ENCODE measurements at regions not wholly inside any gene's neighbourhood (a gene's known extent, or its start where the extent isn't known, plus 50 kb on each side); places are given as distances from the start of the nearest gene placed in this dataset.

GRCh38 chr2:146807568-146808168 lies 1037.2 kb upstream of the ACVR2A start:
- BruUV-seq (replicated peaks): no TSS peak
- TF ChIP-seq EZH2 (IDR thresholded peaks at IDR 0.05; ENCODE audit: low read depth): no peak
- TF ChIP-seq, protein P1, sequence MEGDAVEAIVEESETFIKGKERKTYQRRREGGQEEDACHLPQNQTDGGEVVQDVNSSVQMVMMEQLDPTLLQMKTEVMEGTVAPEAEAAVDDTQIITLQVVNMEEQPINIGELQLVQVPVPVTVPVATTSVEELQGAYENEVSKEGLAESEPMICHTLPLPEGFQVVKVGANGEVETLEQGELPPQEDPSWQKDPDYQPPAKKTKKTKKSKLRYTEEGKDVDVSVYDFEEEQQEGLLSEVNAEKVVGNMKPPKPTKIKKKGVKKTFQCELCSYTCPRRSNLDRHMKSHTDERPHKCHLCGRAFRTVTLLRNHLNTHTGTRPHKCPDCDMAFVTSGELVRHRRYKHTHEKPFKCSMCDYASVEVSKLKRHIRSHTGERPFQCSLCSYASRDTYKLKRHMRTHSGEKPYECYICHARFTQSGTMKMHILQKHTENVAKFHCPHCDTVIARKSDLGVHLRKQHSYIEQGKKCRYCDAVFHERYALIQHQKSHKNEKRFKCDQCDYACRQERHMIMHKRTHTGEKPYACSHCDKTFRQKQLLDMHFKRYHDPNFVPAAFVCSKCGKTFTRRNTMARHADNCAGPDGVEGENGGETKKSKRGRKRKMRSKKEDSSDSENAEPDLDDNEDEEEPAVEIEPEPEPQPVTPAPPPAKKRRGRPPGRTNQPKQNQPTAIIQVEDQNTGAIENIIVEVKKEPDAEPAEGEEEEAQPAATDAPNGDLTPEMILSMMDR (conservative IDR thresholded peaks at IDR 0.05): no peak
- Histone ChIP-seq H3K36me3 (ENCODE audit: low read depth) (no peaks in the 10 kb centered on the region), H3F3A (ENCODE audit: insufficient read depth, low read depth) (no peaks in the 10 kb centered on the region), H3K4me3 (no peak overlapping the region), H2AFZ (no peak overlapping the region), H3K27ac (no peak overlapping the region), H4K20me1 (ENCODE audit: insufficient read depth) (no peaks in the 10 kb centered on the region), H3K4me2 (no peak overlapping the region), H3K9me3 (ENCODE audit: insufficient read depth, low read depth) (no peaks in the 10 kb centered on the region), H3K4me1 (replicated peaks; ENCODE audit: insufficient read depth) (no peaks in the 10 kb centered on the region), H3K27me3 (ENCODE audit: insufficient read depth, low read depth) (no peaks in the 10 kb centered on the region), H3K9me2 (ENCODE audit: insufficient read depth) (no peaks in the 10 kb centered on the region), H3K79me2 (ENCODE audit: low read depth) (no peaks in the 10 kb centered on the region)
- intact Hi-C loops (cut with micrococcal nuclease; ENCODE audit: unreplicated experiment): no loop called here
- POLR2A ChIA-PET (ENCODE audit: unreplicated experiment): no interaction called here
- no peak for DNase-seq
- CTCF ChIA-PET: no interaction called here

DNA sequence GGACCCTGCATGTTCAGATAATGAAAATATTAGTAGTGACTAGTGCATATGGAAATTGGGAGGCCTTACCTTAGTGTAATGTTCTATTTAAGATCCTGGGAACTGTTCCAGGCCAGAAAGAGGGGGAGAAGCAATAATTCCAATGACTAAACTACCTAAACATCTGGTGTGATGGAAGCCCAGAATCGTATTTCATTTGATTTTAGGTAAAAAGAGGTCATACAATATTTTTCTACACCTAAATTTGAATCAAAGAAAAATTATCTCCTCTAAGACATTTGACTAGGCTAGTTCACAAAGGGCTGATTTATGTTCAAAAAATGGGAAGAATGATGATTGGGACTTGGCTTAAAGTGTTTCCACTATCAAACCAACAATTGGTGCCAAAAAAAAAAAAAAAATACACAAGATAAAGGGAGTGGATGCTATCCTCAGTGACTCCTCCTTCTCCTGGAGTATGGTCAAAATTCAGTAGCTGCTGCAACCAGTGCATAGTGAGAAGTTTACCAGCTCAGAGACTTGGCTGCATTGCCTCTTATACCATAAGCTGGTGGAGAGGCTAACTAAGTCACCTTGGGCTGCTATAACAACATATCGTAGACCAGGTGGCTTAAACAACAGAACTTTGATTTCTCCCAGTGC lies 1038.3 kb upstream of the ACVR2A start:
- POLR2A ChIA-PET (ENCODE audit: unreplicated experiment): no interaction called here
- Histone ChIP-seq H3K4me1 (replicated peaks; ENCODE audit: insufficient read depth) (no peaks in the 10 kb centered on the region), H3K9me2 (ENCODE audit: insufficient read depth) (no peaks in the 10 kb centered on the region), H3K79me2 (ENCODE audit: low read depth) (no peaks in the 10 kb centered on the region), H3K36me3 (ENCODE audit: low read depth) (no peaks in the 10 kb centered on the region), H3K4me2 (no peak overlapping the region), H3K4me3 (no peak overlapping the region), H3K9me3 (ENCODE audit: insufficient read depth, low read depth) (no peaks in the 10 kb centered on the region), H4K20me1 (ENCODE audit: insufficient read depth) (no peaks in the 10 kb centered on the region), H3K27ac (no peak overlapping the region), H3F3A (ENCODE audit: insufficient read depth, low read depth) (no peaks in the 10 kb centered on the region), H2AFZ (no peak overlapping the region), H3K27me3 (ENCODE audit: insufficient read depth, low read depth) (no peaks in the 10 kb centered on the region)
- no TSS peak for BruUV-seq (replicated peaks)
- no peak for TF ChIP-seq EZH2 (IDR thresholded peaks at IDR 0.05; ENCODE audit: low read depth)
- TF ChIP-seq, protein P1 (conservative IDR thresholded peaks at IDR 0.05): no peak
- intact Hi-C loops (cut with micrococcal nuclease; ENCODE audit: unreplicated experiment): no loop called here
- no peak for DNase-seq
- CTCF ChIA-PET: no interaction called here

GRCh38 chr2:146804288-146804687 lies 1040.5 kb upstream of the ACVR2A start:
- no peaks in the 10 kb centered on the region for H3K9me3 ChIP-seq (ENCODE audit: insufficient read depth, low read depth)
- H3K4me3 ChIP-seq: no peak overlapping the region
- H3K27ac ChIP-seq: no peak overlapping the region
- TF ChIP-seq, protein P1 (conservative IDR thresholded peaks at IDR 0.05): no peak
- no peak for TF ChIP-seq EZH2 (IDR thresholded peaks at IDR 0.05; ENCODE audit: low read depth)
- H3F3A ChIP-seq (ENCODE audit: insufficient read depth, low read depth): no peaks in the 10 kb centered on the region
- no peak overlapping the region for H3K4me2 ChIP-seq
- no peaks in the 10 kb centered on the region for H3K9me2 ChIP-seq (ENCODE audit: insufficient read depth)
- intact Hi-C loops (cut with micrococcal nuclease; ENCODE audit: unreplicated experiment): no loop called here
- no peaks in the 10 kb centered on the region for H3K27me3 ChIP-seq (ENCODE audit: insufficient read depth, low read depth)
- DNase-seq: no peak
- H3K36me3 ChIP-seq (ENCODE audit: low read depth): no peaks in the 10 kb centered on the region
- no peaks in the 10 kb centered on the region for H4K20me1 ChIP-seq (ENCODE audit: insufficient read depth)
- no TSS peak for BruUV-seq (replicated peaks)
- H3K4me1 ChIP-seq (replicated peaks; ENCODE audit: insufficient read depth): no peaks in the 10 kb centered on the region
- H2AFZ ChIP-seq: no peak overlapping the region
- ChIA-PET CTCF (no interaction called here), POLR2A (ENCODE audit: unreplicated experiment) (no interaction called here)
- no peaks in the 10 kb centered on the region for H3K79me2 ChIP-seq (ENCODE audit: low read depth)
